Upper lobe of left lung (tissue), 4 donors: ENCODE measurements at regions not wholly inside any gene's neighbourhood (a gene's known extent, or its start where the extent isn't known, plus 50 kb on each side); places are given as distances from the start of the nearest gene placed in this dataset.

Experiments used
- EP300 ChIP-seq, 4 donors: sonication (generic); formaldehyde crosslinking; IDR thresholded peaks; one replicate each; pipeline ENCODE4 v1.5.1; 2017; ENCODE audit warnings: antibody characterized with exemption in 4 of 4, control low read depth in 2 of 4
- POLR2A ChIP-seq, 4 donors: fragments of 450-650 bp; IDR thresholded peaks; one replicate each; pipeline ENCODE4 v1.5.1; 2016 to 2017; ENCODE audit warnings: antibody characterized with exemption in 4 of 4, mild to moderate bottlenecking in 2 of 4
- POLR2AphosphoS5 ChIP-seq, 2 donors: sonication (generic); formaldehyde crosslinking; IDR thresholded peaks; one replicate each; pipeline ENCODE4 v1.5.1; 2017; ENCODE audit warnings: antibody characterized with exemption in 2 of 2
- TF ChIP-seq, protein P1 (sequence below), 6 experiments: fragments of 450-650 bp in 4 of 6; fragments of 200-600 bp in 2 of 6; sonication (generic) in 2 of 6; IDR thresholded peaks; one replicate each; pipeline ENCODE4 v1.5.1; 2016 to 2019; ENCODE audit warnings: antibody characterized with exemption in 6 of 6

DNA sequence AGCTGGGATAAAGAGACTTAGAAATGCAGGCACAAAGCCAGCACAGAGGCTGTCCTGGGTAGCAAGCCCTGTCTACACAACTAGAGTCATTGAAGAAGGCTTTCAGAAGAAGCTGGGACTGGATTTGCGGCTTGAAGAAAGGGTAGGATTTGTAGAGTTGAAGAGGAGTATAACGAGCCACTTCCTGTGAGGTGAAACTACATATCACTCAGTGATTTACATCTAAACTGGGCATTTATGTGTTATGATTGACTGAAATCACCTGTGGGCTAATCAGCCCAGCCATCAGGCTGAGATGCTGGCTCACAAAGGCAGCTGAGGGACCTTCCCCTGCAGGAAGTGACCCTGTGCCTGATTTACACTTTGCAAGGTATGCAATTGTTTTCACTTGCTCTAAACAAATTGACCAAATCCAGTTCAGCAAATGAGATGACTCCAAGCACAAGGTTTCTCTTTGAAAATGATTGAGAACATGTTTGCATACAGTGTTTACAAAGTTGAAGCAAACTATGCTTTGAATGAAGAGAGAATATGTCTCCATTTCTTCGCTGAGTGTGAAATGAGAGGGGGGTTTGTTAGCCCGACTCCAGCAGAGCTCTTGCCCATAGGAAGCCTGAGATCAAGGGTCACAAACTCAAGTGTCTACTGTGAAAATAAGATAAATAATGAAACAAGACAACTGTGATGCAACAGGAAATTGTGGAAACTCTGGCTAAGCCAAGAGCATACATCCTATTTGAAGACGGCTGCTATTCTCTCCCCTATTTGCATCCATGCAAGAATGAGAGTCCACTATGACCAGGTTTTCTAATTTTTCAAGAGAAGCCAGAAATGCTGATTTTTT is 69.3 kb upstream of the HK2 start:
- TF ChIP-seq POLR2A (IDR thresholded peaks at IDR 0.05) = no peak
- TF ChIP-seq, protein P1, sequence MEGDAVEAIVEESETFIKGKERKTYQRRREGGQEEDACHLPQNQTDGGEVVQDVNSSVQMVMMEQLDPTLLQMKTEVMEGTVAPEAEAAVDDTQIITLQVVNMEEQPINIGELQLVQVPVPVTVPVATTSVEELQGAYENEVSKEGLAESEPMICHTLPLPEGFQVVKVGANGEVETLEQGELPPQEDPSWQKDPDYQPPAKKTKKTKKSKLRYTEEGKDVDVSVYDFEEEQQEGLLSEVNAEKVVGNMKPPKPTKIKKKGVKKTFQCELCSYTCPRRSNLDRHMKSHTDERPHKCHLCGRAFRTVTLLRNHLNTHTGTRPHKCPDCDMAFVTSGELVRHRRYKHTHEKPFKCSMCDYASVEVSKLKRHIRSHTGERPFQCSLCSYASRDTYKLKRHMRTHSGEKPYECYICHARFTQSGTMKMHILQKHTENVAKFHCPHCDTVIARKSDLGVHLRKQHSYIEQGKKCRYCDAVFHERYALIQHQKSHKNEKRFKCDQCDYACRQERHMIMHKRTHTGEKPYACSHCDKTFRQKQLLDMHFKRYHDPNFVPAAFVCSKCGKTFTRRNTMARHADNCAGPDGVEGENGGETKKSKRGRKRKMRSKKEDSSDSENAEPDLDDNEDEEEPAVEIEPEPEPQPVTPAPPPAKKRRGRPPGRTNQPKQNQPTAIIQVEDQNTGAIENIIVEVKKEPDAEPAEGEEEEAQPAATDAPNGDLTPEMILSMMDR (IDR thresholded peaks at IDR 0.05) = no peak
- no peak for TF ChIP-seq POLR2AphosphoS5 (IDR thresholded peaks at IDR 0.05)
- no peak for TF ChIP-seq EP300 (IDR thresholded peaks at IDR 0.05)
